NCI-H1092 treated with DMSO at 0.1 percent for 48 hours (cell line): ENCODE measurements at regions not wholly inside any gene's neighbourhood (a gene's known extent, or its start where the extent isn't known, plus 50 kb on each side); places are given as distances from the start of the nearest gene placed in this dataset.
"Not testable (repeated sequence)": the region's sequence is repeated elsewhere in the genome, so short reads cannot be mapped to it uniquely, and the experiment has no call there.

Source experiments
- DNase-seq: peaks from one replicate; lab custom pipeline; 2025; lab: John Stamatoyannopoulos, UW

GRCh38 chr10:29826801-29827450 lies 192.2 kb upstream of the SVIL start:
- no peak for DNase-seq

- no peak for DNase-seq
These were observed 191.4 kb upstream of the SVIL start for GRCh38 chr10:29826221-29826620.

- no peak for DNase-seq
These were observed 188.8 kb upstream of the SVIL start for GRCh38 chr10:29823553-29824080.

DNA sequence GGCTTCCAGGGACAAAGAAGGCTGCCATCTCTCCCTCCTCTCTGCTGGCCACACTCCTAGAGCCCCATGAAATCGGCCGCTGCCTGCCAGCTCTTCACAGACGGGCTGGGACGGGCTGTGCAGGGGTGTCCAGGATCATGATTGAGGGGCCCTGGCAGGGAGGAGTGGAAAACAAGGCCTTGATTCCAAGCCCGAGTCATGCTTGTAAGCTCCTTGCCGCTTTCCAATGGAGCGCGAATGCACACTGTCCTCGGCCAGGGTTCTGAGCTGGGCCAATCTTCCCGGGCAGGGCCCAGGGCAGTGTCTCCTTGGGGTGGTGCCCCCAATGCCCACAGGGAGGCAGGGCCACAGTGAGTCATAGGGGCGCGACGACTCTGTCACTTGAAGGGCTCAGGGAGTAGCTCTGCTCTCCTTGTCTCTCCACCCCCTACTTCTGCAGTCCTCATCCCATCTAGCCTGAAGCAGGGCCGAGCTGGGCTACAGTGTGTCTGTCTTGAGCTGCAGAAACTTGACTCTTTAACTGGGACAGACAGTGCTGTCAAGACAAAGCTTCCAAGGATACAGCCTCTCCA lies 186.2 kb upstream of the SVIL start:
- no peak for DNase-seq

DNA sequence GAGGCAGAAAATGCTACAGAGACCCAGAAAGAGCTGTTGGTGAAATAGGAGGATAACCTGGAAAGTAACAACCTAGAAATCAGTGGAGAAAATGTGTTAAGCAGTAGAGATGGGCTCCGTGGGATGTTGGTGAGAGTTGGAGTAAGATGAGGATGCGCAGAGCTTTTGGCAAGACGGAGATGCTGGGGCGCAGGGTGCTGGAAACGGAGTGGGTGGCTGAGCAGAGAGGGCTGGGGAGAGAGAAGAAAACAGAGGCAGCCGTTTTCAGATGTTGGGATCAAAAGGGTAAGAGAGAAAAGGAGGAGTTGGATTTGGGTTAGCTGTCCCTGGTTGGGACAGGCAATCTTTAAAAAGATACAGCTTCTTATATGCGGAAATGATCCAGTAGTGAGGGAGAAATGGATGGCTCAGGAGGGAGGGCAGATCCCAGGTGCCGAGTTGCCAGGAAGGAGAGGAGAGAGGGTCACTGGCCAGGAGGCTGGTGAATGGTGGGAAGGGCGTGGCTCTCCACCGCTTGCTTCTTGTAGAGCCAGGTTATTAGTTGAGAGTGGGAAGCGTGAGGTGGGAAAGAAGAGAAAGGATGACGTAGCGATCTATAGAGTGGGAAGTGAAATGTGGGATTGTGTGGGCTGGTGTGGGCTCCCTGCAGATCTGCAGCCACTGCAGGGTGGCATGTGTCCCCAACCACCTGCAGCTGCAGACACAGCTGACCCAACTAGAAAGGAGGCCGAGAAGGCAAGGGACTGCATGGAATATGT lies 182.2 kb upstream of the SVIL start:
- no peak for DNase-seq

DNA sequence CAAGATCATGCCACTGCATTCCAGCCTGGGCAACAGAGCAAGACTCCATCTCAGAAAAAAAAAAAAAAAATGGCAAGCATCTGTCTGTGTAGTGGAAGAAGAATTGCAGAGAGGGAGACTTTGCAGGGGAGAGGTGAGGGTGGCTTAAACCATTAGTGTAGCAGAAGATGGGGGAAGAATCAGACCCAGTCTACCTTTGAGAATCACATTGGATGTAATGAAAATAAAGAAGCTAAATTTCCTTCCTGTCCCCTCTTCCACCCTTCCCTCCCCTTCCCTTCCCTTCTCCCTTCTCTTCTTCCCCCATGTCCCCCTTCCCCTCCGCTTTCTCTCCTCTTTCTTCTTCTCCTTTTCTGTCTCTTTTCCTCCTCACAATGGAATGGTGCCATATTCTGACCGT lies 180.8 kb upstream of the SVIL start:
- DNase-seq, result no peak

DNA sequence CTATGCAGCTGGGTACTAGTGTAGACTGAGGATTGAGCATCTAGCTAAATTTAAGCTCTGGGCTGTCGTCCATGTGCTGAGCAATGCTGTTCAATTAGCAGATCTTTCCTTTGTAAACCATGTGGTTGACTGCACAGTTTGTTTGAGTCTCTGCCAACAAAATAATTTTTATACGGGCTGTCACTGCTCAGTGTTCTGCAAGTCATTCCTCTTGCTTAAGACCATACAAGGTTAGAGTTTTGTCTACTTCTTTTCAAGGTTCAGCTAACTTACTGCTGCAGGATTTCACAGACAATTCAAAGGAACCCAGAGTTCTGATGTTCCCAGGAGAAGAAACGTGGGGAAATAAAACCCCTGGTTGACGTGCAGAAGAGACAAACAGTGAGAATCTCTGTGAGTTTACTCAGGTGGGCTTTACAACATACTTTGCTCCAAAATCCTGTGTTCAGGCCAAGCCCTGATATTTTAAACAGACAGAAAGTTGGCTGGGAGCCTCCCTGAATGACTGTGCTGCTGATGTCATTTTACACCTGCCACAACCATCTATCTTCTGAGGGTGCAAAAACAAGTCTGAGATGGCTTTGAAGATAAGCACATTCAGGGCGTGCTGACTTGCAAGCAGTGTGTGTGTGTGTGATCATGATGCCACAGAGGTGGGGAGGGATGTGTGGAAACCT lies 177.1 kb upstream of the SVIL start:
- peak; percentile 64 for DNase-seq

DNA sequence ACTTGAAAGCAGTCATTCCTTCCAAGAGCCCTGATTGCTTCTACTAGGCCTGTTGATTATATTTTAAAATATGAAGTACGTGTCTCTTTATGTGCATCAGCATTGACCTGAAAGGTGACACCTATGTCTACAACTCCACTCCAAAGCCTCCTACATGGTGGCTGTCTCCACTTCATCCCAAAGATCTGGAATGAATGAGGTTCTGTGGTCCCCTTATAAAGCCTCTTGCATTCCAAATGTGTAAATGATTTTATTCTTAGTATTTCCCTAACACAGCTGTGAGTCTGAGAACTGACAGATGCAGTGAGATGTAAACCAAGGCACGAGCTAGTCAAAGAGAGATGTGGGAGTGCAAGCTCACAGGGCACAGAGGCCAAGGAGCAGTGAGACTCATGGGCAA lies 176.0 kb upstream of the SVIL start:
- DNase-seq, result no peak

- DNase-seq, result not testable (repeated sequence)
These were observed 175.5 kb upstream of the SVIL start for GRCh38 chr10:29810231-29810630.

GRCh38 chr10:29809383-29809782 lies 174.6 kb upstream of the SVIL start:
- DNase-seq, result no peak

DNA sequence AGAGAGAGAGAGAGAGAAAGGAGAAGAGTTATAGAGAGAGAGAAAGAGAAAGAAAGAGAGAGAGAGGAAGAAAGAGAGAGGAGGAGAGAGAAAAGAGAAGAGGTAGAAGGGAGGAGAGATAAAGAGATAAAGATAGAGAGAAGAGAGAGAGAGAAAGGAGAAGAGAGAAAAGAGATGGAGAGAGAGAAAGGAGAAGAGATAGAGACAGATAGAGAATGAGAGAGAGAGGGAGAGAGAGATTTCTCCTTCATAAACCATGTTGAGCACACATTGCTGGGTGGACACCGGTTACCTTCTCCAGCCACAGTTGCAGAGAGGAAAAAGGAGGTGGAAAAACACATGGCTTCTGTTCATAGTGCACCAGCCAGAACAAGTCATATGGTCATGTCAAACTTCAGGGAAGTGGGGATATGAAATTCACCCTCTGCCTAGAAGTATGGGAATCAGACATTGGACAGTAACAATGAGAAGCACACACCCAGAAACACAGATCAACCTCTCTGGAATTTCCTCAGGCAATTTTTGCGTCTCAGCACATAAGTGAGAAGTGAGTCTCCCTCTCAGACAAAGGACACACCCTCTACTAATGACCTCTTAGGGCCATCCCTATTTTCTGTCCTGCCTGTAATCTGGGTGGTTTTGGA lies 172.5 kb upstream of the SVIL start:
- no peak for DNase-seq

GRCh38 chr10:29806350-29806788 lies 171.6 kb upstream of the SVIL start:
- no peak for DNase-seq

DNA sequence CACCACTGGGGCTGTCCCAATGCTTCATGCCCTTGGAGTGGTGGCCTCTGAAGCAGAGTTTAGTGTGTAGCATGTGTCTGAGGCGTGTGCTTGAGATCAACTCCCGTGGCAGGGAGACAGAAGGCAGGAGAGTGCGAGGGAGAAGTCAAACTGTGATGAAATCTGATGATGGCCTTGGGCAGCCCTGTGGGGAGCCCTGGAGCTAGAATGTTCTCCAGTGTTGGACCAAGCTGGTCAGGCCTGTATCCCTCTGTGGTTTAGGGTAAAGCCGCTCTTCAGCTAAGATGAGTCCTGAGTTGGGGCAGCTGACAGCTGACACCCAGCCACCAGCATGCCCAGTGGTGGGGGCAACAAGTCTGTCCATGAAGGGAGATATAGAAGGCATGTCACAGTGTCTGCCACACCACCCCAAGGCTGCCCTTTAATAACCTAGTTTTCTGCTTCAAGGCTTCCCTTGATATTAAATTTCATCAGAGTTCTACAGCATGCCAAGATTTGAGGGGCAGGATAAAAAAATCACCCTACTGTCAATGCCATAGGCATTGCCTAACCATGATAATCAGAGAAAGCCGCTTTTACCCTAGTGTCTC lies 170.5 kb upstream of the SVIL start:
- no peak for DNase-seq

DNA sequence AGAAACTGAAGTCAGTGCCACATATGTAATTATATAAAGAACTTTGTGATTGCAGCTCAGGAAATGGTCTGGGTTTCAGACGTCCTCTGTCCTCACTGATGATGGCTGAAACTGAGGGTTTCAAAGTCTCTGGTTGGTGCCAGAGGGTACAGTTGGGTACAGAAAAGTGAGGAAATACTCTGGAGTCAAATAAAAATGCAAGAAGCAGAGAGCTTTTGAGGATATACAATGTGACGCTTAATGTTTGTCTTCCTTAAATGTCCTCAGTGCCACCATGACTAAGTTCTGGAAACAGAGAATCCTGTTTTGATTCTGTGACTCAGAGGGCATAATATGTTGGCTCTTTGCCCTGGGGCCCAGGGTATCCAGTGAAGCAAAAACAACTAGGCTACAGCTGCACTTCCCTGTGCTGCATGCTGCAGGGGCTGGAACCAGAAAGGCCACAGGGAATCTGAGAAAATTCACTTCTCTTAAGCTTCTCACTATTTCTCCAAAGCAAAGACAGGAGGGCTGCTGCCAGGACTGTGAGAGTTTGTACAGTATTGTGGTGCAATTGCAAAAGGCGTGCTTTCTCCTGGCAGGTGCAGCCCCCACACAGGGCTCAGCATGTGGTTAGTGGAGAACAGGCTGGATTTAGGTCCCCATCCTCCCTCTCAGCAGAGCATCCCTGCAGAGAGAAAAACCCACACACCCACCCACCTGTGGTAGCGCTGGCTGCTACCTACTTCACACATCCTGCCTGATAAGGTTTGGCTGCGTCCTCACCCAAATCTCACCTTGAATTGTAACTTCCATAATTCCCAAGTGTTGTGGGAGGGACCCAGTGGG lies 169.5 kb upstream of the SVIL start:
- DNase-seq, result peak; percentile 14

- DNase-seq, result no peak
These were observed 167.4 kb upstream of the SVIL start for GRCh38 chr10:29802171-29802570.

DNA sequence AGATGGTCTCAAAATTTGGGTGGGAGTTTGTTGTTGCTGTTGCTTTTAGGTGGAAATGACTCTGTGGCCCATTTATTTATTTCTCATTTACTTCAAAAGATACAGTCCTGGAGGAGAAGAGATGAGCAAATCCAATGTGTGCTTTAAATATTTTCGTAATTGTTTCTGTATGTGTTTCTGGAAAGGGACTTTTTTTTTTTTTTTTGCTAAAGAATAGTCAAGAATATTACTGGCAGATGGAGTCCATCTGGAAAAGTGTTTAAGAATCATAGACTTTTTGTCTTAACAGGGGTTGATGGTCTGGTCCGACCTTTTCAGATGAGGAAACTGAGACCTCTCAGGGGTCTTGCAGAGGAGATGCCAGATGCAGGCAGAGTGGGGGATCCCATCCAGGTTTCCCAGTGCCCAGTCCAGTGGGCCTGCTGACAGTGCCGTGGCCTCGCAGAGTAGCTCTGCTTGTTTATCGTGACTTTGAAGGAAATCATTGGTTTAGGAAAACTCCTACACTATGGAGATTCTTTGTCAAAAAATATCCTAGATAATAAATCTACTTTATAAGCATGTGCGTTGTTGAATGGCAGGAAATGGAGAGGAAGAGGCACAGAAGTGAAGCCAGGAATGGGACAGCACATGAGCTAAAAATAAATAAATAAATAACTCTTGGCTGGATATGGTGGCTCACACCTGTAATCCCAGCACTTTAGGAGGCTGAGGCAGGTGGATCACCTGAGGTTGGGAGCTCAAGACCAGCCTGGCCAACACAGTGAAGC lies 164.3 kb upstream of the SVIL start:
- DNase-seq, result no peak

DNA sequence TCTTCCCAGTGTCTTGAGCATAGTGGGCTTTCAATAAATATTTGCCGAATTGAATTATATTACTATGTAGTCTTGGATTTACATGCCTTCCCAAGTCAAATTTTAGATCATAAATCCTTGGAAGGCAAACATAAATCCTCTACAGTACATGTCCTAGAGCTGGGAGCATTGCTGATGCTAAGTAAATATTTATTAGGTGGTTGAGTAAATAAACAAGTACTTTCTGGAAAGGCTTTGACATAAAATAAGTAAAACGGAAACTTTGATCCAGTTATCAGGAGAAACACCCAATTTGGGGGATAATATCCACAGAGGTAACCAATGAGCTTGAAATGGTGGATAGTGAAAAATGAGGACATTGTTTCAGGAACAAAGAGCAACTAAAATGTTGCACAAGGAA lies 162.8 kb upstream of the SVIL start:
- DNase-seq, result no peak

DNA sequence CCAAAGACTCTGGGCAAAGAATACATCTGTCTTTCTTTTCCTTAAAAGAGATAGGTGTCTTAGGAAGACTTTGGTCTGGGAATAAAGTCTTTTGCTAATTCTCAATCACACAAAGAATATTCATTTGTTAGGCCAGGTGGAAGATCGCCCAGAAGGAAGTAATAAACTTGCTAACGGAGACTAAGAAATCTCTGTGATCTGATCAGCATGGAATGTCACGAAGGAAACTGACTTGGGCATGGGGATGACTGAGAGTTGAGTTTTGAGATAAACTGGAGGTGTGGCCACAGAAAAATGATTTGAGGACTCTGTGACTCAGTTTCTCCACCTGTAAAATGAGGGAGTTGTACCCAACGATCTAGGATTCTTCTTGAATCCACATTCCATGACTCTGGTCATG lies 161.1 kb upstream of the SVIL start:
- DNase-seq, result no peak

DNA sequence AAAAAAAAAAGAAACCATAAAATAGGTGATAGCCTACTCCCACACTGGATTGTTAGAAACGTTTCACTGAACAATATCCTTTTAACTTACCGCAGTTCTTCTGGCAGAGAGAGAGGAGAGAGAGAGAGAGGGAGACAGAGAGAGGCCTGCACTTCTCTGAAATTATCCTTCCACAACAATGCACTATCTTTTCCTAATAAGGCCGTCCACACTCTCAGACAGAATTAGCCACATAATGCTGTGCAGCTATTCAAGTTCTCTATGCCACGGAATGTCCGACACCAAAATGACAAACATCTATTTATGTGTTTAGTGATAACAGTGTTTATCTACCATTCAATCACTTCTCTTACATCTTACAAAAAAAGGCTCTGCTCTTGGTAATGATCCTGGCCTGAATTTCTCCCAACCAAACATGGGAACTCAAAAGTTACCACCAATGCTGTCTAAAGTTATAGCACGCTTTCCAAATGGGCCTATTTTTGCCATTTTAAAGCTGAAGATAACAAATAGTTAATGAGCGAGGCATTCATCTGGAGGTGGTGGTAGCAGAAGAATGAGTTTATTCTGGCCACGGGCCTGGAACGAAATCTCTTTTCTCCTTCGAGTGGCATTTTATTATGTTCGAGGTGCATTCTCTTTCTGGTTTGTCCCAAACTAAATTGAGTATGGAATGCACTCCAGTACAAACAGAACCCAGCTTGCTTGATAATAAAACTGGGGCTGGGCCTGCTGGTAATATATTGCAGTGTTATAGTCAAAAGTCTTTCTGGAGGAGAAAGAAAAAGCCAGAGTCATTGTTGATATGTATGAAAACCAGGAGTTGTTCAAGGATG lies 160.2 kb upstream of the SVIL start:
- DNase-seq, result no peak
